ENCODE measurements at regions not wholly inside any gene's neighbourhood (a gene's known extent, or its start where the extent isn't known, plus 50 kb on each side); places are given as distances from the start of the nearest gene placed in this dataset.
"Not testable (repeated sequence)": the region's sequence is repeated elsewhere in the genome, so short reads cannot be mapped to it uniquely, and the experiment has no call there.

GRCh38 chr4:56575820-56576429 lies 70.3 kb downstream of the ARL9 start:
- no peak overlapping the region for H3K4me3 ChIP-seq (ENCODE audit: low read depth, low read length)
- TF ChIP-seq CTCF (conservative IDR thresholded peaks at IDR 0.05; ENCODE audit: low read depth, low read length) = peak; percentile 73
- peak; percentile 12 for DNase-seq (ENCODE audit: low read depth)

GRCh38 chr4:56592417-56592816 lies 86.8 kb downstream of the ARL9 start:
- not testable (repeated sequence) for DNase-seq (ENCODE audit: low read depth); H3K4me3 ChIP-seq (ENCODE audit: low read depth, low read length)

All from epithelial cell of proximal tubule (primary cell).